A673 (cell line): ENCODE measurements at regions not wholly inside any gene's neighbourhood (a gene's known extent, or its start where the extent isn't known, plus 50 kb on each side); places are given as distances from the start of the nearest gene placed in this dataset.

Experiments
- BruUV-seq: library from RNA; stranded (reverse); fragments of 400-500 nt; replicated peaks from 2 replicates; lab custom pipeline; 2021; lab: Mats Ljungman, UMichigan
- CTCF ChIA-PET: fragments of 300-600 bp; sonication (Branson Sonifier 250); formaldehyde crosslinking; loops from one replicate; lab custom pipeline; 2022; ENCODE audit warnings: antibody characterized with exemption; lab: Charles Lee
- POLR2A ChIA-PET: fragments of 300-600 bp; sonication (Branson Sonifier 250); formaldehyde crosslinking; loops from one replicate; lab custom pipeline; 2022; ENCODE audit warnings: antibody characterized with exemption; ENCODE audit not compliant: low non-redundant PET; lab: Charles Lee
- DNase-seq: peaks from one replicate; pipeline ENCODE4 v3.0.0-alpha.2; 2015; ENCODE audit warnings: low spot score
- H3K27ac ChIP-seq: fragments of 200-600 bp; sonication (generic); 2 replicates; pipeline ENCODE4 v1.5.1; 2016; ENCODE audit warnings: mixed run types, low read depth, mild to moderate bottlenecking, mixed read lengths, antibody characterized with exemption, low read length; ENCODE audit not compliant: poor library complexity, severe bottlenecking
- H3K27me3 ChIP-seq: fragments of 200-600 bp; sonication (generic); replicated peaks from 2 replicates; pipeline ENCODE4 v1.6.1; 2017; ENCODE audit warnings: mixed run types, low read depth, mild to moderate bottlenecking, mixed read lengths, antibody characterized with exemption, low read length; ENCODE audit not compliant: insufficient read depth, poor library complexity
- H3K36me3 ChIP-seq: fragments of 200-600 bp; sonication (generic); 2 replicates; pipeline ENCODE4 v1.6.1; 2016; ENCODE audit warnings: mixed run types, mild to moderate bottlenecking, mixed read lengths, antibody characterized with exemption, low read length; ENCODE audit not compliant: insufficient read depth, poor library complexity, severe bottlenecking
- H3K4me1 ChIP-seq: fragments of 200-600 bp; sonication (generic); 2 replicates; pipeline ENCODE4 v1.6.1; 2017; ENCODE audit warnings: mixed run types, mild to moderate bottlenecking, mixed read lengths, antibody characterized with exemption, low read length; ENCODE audit not compliant: insufficient read depth, poor library complexity, severe bottlenecking
- H3K4me3 ChIP-seq: fragments of 200-600 bp; sonication (generic); 2 replicates; pipeline ENCODE4 v1.5.1; 2016; ENCODE audit warnings: low read depth, mixed run types, mild to moderate bottlenecking, mixed read lengths, low read length; ENCODE audit not compliant: poor library complexity, severe bottlenecking
- H3K9me3 ChIP-seq: fragments of 200-600 bp; sonication (generic); 2 replicates; pipeline ENCODE4 v1.6.1; 2016; ENCODE audit warnings: mixed run types, low read depth, mild to moderate bottlenecking, mixed read lengths, antibody characterized with exemption, low read length; ENCODE audit not compliant: poor library complexity, severe bottlenecking
- CTCF ChIP-seq: fragments of 300-800, 200-600 bp; sonication (generic); conservative IDR thresholded peaks from 2 replicates; pipeline ENCODE4 v1.5.1; 2017; ENCODE audit warnings: low read depth, mild to moderate bottlenecking, antibody characterized with exemption, low read length, moderate library complexity, mixed read lengths
- EZH2 ChIP-seq: fragments of 200-600 bp; sonication (generic); IDR thresholded peaks from 2 replicates; pipeline ENCODE4 v1.6.1; 2017; ENCODE audit warnings: borderline replicate concordance, low read depth, mild to moderate bottlenecking, mixed read lengths, antibody characterized with exemption, low read length; ENCODE audit not compliant: poor library complexity, severe bottlenecking
- intact Hi-C: fragments of 100-400 bp; cut with micrococcal nuclease; formaldehyde crosslinking; loops from one replicate; pipeline ENCODE4 v1.10.0; 2022; ENCODE audit not compliant: unreplicated experiment

DNA sequence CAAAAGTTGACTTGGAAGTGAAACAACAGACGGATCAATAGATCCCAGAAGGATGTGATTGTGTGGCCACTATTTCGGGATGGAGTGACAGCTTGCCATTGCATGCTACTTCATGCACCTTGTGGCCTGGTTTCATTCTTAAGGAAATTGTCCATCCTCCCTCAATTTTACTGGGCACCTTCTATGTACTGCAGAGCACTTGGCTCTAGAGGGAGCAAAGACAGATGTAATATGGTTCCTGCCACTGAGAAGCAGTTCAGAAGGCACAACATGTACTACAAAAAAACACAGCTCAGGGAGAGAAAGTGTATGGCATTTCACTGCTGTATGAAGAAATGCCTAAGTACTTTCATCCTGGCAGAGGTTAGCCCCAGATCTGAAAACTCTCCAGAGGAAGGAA lies 91.9 kb downstream of the FOXA2 start:
- POLR2A ChIA-PET, result no interaction called here
- Histone ChIP-seq H3K4me1 (no peaks in the 10 kb centered on the region), H3K36me3 (no peaks in the 10 kb centered on the region), H3K27ac (no peak overlapping the region), H3K4me3 (no peak overlapping the region), H3K27me3 (no peaks in the 10 kb centered on the region), H3K9me3 (no peaks in the 10 kb centered on the region)
- no peak for DNase-seq
- TF ChIP-seq EZH2, result no peak
- TF ChIP-seq CTCF, result no peak
- CTCF ChIA-PET, result no interaction called here
- intact Hi-C loops, result no loop called here
- no TSS peak for BruUV-seq

DNA sequence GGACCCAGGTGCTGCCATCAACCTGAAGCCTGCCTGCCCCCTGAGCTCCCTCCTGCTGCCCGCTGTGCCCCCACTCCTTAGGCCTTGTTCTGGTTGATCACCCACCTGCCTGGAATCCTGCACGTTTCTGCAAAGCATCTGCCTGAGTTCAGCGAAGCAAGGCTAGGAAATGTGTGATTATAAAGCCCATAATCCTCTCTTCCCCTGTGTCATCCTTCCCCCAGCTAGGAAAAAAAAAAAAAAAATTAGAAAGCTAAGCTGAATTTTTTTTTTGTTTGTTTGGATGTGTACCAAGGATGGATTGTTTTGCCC lies 93.2 kb downstream of the FOXA2 start:
- ChIA-PET POLR2A (no interaction called here), CTCF (interaction anchor here (0.8 kb wide), 1 partner anchor 157 kb away, joined by 4 read pairs; no protein-coding TSS in a partner anchor)
- BruUV-seq, result no TSS peak
- no peak for DNase-seq
- intact Hi-C loops, result no loop called here
- H3K36me3 ChIP-seq, result no peaks in the 10 kb centered on the region
- H3K4me3 ChIP-seq, result no peak overlapping the region
- TF ChIP-seq CTCF, result no peak
- TF ChIP-seq EZH2, result no peak
- H3K27ac ChIP-seq, result no peak overlapping the region
- no peaks in the 10 kb centered on the region for H3K27me3 ChIP-seq
- no peaks in the 10 kb centered on the region for H3K9me3 ChIP-seq
- no peaks in the 10 kb centered on the region for H3K4me1 ChIP-seq

DNA sequence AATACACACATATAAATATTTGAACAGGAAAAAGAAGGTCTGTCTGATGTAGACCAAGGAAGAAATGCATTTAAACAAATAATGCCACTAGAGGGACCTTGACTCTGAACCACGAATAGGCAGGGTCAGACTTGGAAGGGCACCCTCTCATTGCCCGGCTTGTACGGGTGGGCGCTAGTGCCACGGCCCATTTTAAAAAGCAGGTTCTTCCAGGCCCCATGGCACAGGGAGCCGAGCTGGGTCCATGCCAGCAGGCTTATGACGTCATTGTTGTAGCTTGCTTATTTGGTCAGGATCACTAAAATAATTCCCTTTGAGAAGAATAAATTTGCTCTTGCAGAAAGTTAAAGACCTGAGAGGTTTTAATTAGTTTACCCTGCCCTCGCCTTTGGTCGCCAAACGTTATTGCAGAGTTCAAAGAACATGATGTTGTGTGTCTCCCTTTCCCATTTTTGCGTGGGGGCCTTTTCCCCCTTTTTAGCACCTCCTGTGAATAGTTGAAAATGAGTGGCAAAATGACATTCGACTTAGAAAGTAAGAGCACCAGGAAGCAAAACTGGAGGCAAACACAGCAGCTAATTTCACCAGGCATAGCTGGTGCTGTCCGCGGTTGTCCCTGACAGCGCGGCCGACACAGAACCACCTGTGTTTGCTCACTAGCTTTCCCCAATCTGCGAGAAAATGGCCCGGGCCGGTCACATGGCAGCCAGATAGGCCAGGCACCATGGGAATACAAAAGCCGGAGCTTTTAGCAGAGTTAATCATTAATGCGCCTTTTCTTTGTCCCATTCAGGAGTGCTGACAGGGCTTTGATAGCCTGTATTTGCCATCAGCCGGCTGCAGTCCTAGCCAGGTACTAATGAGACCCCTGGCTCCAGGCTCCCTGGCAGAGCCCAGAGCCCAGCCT lies 93.8 kb downstream of the FOXA2 start:
- no peaks in the 10 kb centered on the region for H3K9me3 ChIP-seq
- no TSS peak for BruUV-seq
- ChIA-PET POLR2A (no interaction called here), CTCF (interaction anchor here (0.8 kb wide), 1 partner anchor 156 kb away, joined by 4 read pairs; no protein-coding TSS in a partner anchor)
- no peak overlapping the region for H3K4me3 ChIP-seq
- DNase-seq, result no peak
- no peak overlapping the region for H3K27ac ChIP-seq
- H3K36me3 ChIP-seq, result no peaks in the 10 kb centered on the region
- H3K4me1 ChIP-seq, result no peaks in the 10 kb centered on the region
- no peaks in the 10 kb centered on the region for H3K27me3 ChIP-seq
- TF ChIP-seq CTCF (no peak), EZH2 (no peak)
- intact Hi-C loops, result no loop called here
